GM12864 (cell line): ENCODE measurements at regions not wholly inside any gene's neighbourhood (a gene's known extent, or its start where the extent isn't known, plus 50 kb on each side); places are given as distances from the start of the nearest gene placed in this dataset.

Experiments
- DNase-seq: peaks from one replicate; pipeline ENCODE4 v3.0.0-alpha.2; 2011; ENCODE audit warnings: low read depth
- H3K4me3 ChIP-seq: 2 replicates; pipeline ENCODE4 v1.5.1; 2011; ENCODE audit warnings: mild to moderate bottlenecking, low read depth, low read length, control low read depth
- CTCF ChIP-seq: IDR thresholded peaks from 2 replicates; pipeline ENCODE4 v1.5.1; 2011; ENCODE audit warnings: low read depth, mild to moderate bottlenecking, moderate library complexity, low read length, control low read depth, inconsistent platforms; ENCODE audit errors: missing control alignments

- no peak for TF ChIP-seq CTCF
- DNase-seq: no peak
- H3K4me3 ChIP-seq: no peak overlapping the region
Observed at GRCh38 chr15:31977138-31977537, 53.2 kb upstream of the CHRNA7 start.

- no peak for DNase-seq
- H3K4me3 ChIP-seq: no peak overlapping the region
- TF ChIP-seq CTCF: peak; percentile 86
Observed at GRCh38 chr15:31977812-31978661, 52.3 kb upstream of the CHRNA7 start.
